ENCODE measurements at regions not wholly inside any gene's neighbourhood (a gene's known extent, or its start where the extent isn't known, plus 50 kb on each side); places are given as distances from the start of the nearest gene placed in this dataset.
"Not testable (repeated sequence)": the region's sequence is repeated elsewhere in the genome, so short reads cannot be mapped to it uniquely, and the experiment has no call there.

DNA sequence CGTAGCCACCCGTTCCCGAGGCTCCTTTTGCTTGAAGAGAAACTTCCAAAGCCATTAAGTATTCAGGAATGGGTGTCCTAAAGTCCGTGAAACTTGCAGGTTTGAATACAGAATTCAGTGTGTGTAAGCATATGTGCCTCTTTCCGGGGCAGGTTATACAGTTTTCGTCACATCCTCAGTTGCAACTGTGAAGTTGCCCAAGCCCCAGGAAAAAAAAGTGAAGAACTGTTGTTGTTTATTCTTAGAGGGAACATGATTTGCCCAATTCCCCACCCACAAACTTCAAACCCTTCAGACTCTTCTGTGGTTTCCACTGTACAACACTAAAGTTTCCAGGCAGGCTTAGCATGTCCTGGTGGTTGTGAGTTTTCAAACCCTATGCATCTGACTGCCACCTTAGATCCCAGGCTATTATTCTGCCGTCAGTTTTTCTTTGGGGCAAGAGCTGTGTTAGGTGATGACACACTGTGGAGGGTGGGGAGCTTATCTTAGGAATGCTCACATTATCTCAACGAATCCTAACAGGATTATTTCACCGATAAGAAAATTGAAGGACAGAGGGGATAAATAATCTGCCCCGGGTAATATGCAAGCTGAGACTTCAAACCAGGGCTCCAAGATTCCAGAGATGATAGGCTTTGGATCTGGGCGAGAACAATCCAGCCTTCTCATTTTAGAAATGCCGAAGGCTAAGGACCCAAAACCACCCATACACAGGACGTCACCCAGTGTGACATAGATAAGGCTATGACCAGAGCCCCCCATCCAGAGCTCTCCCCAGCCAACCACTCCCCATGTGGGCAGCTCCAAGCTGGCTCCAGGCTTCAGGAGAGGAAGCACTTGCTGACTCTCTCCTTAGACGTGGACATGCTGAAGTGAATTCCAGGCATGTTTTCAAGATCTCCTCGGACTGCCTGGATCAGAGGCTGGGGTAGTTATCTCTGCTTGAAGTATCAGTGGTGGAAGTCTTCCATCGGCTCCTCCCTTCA lies 81.7 kb upstream of the AFDN start:
- Mint-ChIP-seq H3K9me3 (no peaks in the 10 kb centered on the region), H3K27me3 (peaks cover 4 to 11% of the 10 kb centered on the region in 2 donors), H3K36me3 (no peaks in the 10 kb centered on the region), H3K27ac (no peak overlapping the region), H3K4me3 (no peak overlapping the region), H3K4me1 (peaks cover 0 to 2% of the 10 kb centered on the region in 2 donors)
- ATAC-seq (replicated peaks) (no peak), DNase-seq (no peak)

- H3K4me1 Mint-ChIP-seq, result peaks cover 0 to 2% of the 10 kb centered on the region in 2 donors
- H3K27ac Mint-ChIP-seq, result no peak overlapping the region
- no peaks in the 10 kb centered on the region for H3K9me3 Mint-ChIP-seq
- ATAC-seq (replicated peaks) (no peak), DNase-seq (no peak)
- H3K36me3 Mint-ChIP-seq, result no peaks in the 10 kb centered on the region
- H3K4me3 Mint-ChIP-seq, result no peak overlapping the region
- peaks cover 4 to 11% of the 10 kb centered on the region in 2 donors for H3K27me3 Mint-ChIP-seq
Observed at GRCh38 chr6:167745670-167746389, 80.9 kb upstream of the AFDN start.

DNA sequence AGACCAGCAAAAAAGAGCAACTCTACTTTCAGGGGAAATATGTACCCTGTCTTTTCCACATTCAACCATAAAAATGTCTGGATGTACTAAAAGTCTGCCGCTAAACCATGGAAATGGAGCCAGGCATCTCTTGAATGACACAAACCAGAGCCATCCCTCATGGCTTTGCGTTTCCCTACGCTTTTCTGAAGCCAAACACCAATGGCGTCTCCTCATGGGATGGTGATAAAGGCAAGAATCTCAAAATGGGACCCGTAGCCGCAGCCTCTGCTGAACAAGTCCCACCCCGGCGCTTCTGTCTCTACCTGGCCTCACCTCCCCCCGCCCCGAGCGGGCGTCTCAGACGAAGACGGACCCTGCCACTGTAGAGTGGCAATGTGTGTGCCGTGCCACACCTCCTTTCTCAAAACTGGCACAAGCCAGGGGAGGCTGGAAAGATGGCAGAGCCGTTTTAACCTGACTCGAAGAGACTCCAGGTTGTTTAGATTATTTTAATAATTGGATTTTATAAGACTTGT lies 80.3 kb upstream of the AFDN start:
- Mint-ChIP-seq H3K27me3 (peaks cover 4 to 13% of the 10 kb centered on the region in 2 donors), H3K4me3 (no peak overlapping the region), H3K36me3 (no peaks in the 10 kb centered on the region), H3K4me1 (peaks cover 0 to 2% of the 10 kb centered on the region in 2 donors), H3K27ac (no peak overlapping the region), H3K9me3 (no peaks in the 10 kb centered on the region)
- ATAC-seq (replicated peaks) (no peak), DNase-seq (no peak)

GRCh38 chr6:167746975-167747374 lies 79.7 kb upstream of the AFDN start:
- Mint-ChIP-seq H3K27ac (no peak overlapping the region), H3K4me1 (peaks cover 0 to 2% of the 10 kb centered on the region in 2 donors), H3K36me3 (no peaks in the 10 kb centered on the region), H3K27me3 (peaks cover 4 to 16% of the 10 kb centered on the region in 2 donors), H3K9me3 (no peaks in the 10 kb centered on the region), H3K4me3 (no peak overlapping the region)
- no peak for ATAC-seq (replicated peaks)
- DNase-seq, result no peak

DNA sequence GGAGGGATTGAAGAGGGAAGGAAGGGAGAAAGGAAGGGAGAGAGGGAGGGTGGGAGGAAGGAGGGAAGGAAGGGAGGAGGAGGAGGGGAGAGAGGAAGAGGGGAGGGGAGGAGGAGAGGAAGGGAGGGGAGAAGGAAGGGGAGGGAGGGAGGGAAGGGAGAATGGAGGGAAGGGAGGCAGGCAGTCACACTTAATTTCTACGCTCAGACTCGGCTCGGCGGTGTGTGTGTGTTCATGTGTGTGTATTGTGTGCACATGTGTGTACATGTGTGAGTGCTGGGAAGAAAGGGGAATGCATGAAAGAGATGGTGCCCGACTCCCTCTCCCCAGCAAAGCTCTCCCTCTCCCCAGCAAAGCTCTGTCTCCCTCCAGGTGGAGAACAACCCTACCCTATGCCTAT lies 79.1 kb upstream of the AFDN start:
- H3K27me3 Mint-ChIP-seq, result peaks cover 11 to 15% of the 10 kb centered on the region in 2 donors
- H3K4me3 Mint-ChIP-seq, result no peak overlapping the region
- DNase-seq (no peak), ATAC-seq (replicated peaks) (no peak)
- H3K36me3 Mint-ChIP-seq, result no peaks in the 10 kb centered on the region
- peaks cover 0 to 2% of the 10 kb centered on the region in 2 donors for H3K4me1 Mint-ChIP-seq
- H3K27ac Mint-ChIP-seq, result no peak overlapping the region
- no peaks in the 10 kb centered on the region for H3K9me3 Mint-ChIP-seq

DNA sequence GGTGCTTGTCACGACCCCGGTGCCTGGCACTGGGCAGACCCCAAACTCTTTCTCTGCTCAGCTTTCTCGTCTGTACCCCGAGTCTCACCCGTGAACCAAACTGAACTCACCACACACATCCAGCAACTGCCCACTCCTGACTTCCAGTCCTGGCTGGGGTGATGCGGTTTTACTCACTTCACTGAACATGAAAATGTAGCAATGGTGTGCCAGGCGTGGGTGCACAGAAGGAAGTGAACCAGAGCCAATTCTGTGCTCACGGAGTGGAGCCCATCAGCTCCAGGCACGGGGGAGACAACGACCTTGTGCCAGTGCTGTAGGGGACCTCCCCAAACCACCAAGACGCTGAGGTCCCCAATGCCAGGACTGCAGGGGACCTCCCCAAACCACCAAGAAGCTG lies 78.7 kb upstream of the AFDN start:
- ATAC-seq (replicated peaks) (no peak), DNase-seq (no peak)
- Mint-ChIP-seq H3K27ac (no peak overlapping the region), H3K4me3 (no peak overlapping the region), H3K36me3 (no peaks in the 10 kb centered on the region), H3K27me3 (peaks cover 11 to 12% of the 10 kb centered on the region in 2 donors), H3K4me1 (no peaks in the 10 kb centered on the region), H3K9me3 (no peaks in the 10 kb centered on the region)

DNA sequence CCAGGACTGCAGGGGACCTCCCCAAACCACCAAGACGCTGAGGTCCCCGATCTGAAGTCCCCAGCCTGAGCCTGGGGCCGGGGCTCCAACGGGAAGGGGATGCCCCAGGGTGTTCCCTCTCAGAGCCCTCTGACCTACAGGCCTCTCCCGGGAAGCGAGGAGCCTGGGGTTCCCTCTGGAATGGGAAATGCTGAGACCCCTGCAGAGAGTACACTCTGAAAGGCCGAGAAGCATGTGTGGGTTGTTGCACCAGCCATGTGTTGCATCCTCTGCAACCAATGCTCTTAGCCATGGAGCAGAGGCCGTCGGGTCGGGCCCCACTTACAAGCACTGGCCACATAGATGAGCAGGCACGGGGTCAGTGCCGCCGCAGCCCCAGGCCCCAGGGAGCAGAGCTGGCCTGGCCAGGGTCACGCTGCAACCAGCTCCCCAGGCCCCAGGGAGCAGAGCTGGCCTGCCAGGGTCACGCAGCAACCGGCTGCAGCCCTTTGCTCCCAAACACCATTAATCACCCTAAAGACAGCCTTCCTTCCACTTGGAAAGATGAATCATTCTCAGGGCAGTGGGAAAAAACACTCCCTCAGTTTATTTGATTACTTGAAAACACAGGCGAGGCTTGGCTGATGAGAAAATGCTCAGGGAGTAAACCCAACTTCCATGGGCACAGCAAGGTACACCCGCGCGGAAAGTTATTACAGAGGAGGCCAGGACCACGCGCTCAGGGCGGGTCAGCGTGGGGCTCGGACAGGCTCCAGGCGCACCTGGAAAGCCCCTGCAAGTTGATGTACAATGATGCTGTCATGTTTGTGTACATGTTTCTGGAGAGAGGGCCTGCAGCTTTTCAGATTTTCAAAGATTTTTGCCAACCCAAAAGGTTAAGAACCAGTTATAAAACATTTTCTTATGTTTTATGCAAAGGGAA lies 78.0 kb upstream of the AFDN start:
- H3K9me3 Mint-ChIP-seq, result peaks cover 0 to 1% of the 10 kb centered on the region in 2 donors
- ATAC-seq (replicated peaks) (no peak), DNase-seq (no peak)
- H3K4me1 Mint-ChIP-seq, result no peaks in the 10 kb centered on the region
- H3K27ac Mint-ChIP-seq, result no peak overlapping the region
- H3K4me3 Mint-ChIP-seq, result no peak overlapping the region
- no peaks in the 10 kb centered on the region for H3K36me3 Mint-ChIP-seq
- H3K27me3 Mint-ChIP-seq, result peaks cover 11 to 13% of the 10 kb centered on the region in 2 donors

- no peak for ATAC-seq (replicated peaks)
Observed at GRCh38 chr6:167750956-167751358, 75.8 kb upstream of the AFDN start.

GRCh38 chr6:167751579-167752115 lies 75.1 kb upstream of the AFDN start:
- H3K36me3 Mint-ChIP-seq, result no peaks in the 10 kb centered on the region
- no peak for DNase-seq
- H3K9me3 Mint-ChIP-seq, result peaks cover 3 to 6% of the 10 kb centered on the region in 2 donors
- no peaks in the 10 kb centered on the region for H3K4me1 Mint-ChIP-seq
- peaks cover 5 to 18% of the 10 kb centered on the region in 2 donors for H3K27me3 Mint-ChIP-seq
- no peak for ATAC-seq (replicated peaks)
- no peak overlapping the region for H3K4me3 Mint-ChIP-seq
- no peak overlapping the region for H3K27ac Mint-ChIP-seq

More at GRCh38 chr6:167750956-167751358, 75.8 kb upstream of the AFDN start:
- peaks cover 3 to 6% of the 10 kb centered on the region in 2 donors for H3K9me3 Mint-ChIP-seq
- no peak overlapping the region for H3K4me3 Mint-ChIP-seq
- no peak for DNase-seq
- no peaks in the 10 kb centered on the region for H3K36me3 Mint-ChIP-seq
- H3K4me1 Mint-ChIP-seq, result no peaks in the 10 kb centered on the region
- no peak overlapping the region for H3K27ac Mint-ChIP-seq
- peaks cover 10 to 18% of the 10 kb centered on the region in 2 donors for H3K27me3 Mint-ChIP-seq

DNA sequence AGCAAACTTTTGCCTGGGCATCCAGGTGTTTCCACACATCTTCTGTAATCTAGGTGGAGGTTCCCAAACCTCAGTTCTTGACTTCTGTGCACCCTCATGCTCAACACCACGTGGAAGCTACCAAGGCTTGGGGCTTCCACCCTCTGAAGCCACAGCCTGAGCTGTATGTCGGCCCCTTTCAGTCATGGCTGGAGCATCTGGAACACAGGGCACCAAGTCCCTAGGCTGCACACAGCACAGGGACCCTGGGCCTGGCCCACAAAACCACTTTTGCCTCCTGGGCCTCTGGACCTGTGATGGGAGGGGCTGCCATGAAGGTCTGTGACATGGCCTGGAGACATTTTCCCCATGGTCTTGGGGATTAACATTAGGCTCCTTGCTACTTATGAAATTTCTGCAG lies 73.4 kb upstream of the AFDN start:
- not testable (repeated sequence) for H3K36me3 Mint-ChIP-seq; DNase-seq; ATAC-seq (replicated peaks); H3K27ac Mint-ChIP-seq; H3K4me1 Mint-ChIP-seq; H3K4me3 Mint-ChIP-seq; H3K9me3 Mint-ChIP-seq
- H3K27me3 Mint-ChIP-seq, result peaks cover 5 to 19% of the 10 kb centered on the region in 2 donors

DNA sequence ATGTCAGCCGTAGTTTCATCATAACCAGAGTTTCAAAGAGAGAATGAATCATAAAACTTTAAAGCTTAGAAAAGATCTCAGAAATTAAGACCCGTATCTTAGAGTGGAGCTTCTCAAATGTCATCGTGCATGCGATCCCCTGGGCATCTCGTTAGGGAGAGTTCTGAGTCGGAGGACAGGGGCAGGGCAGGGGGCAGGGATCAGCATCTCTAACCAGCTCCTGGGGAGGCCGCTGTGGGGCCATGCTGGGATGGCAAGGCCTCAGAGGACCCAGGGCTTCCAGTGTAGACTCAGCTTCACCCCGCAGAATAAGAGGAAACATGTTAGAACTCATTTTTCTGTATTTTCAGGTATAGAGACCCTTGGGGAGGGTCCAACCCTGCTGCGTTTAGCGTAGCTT lies 72.0 kb upstream of the AFDN start:
- ATAC-seq (replicated peaks) (no peak), DNase-seq (no peak)
- H3K4me3 Mint-ChIP-seq, result no peak overlapping the region
- H3K36me3 Mint-ChIP-seq, result no peaks in the 10 kb centered on the region
- H3K9me3 Mint-ChIP-seq, result peaks cover 3 to 6% of the 10 kb centered on the region in 2 donors
- H3K27ac Mint-ChIP-seq, result no peak overlapping the region
- peaks cover 16 to 30% of the 10 kb centered on the region in 2 donors for H3K27me3 Mint-ChIP-seq
- no peaks in the 10 kb centered on the region for H3K4me1 Mint-ChIP-seq

GRCh38 chr6:167755461-167755860 lies 71.2 kb upstream of the AFDN start:
- H3K27ac Mint-ChIP-seq, result no peak overlapping the region
- no peak for DNase-seq
- ATAC-seq (replicated peaks), result no peak
- no peaks in the 10 kb centered on the region for H3K4me1 Mint-ChIP-seq
- peaks cover 16 to 31% of the 10 kb centered on the region in 2 donors for H3K27me3 Mint-ChIP-seq
- H3K9me3 Mint-ChIP-seq, result peaks cover 3 to 6% of the 10 kb centered on the region in 2 donors
- H3K4me3 Mint-ChIP-seq, result no peak overlapping the region
- no peaks in the 10 kb centered on the region for H3K36me3 Mint-ChIP-seq

- Mint-ChIP-seq H3K36me3 (no peaks in the 10 kb centered on the region), H3K27ac (no peak overlapping the region), H3K27me3 (peaks cover 12 to 31% of the 10 kb centered on the region in 2 donors), H3K9me3 (peaks cover 3 to 6% of the 10 kb centered on the region in 2 donors), H3K4me1 (no peaks in the 10 kb centered on the region), H3K4me3 (no peak overlapping the region)
- ATAC-seq (replicated peaks), result no peak
- no peak for DNase-seq
Observed at GRCh38 chr6:167756597-167756996, 70.1 kb upstream of the AFDN start.

Measured in stimulated activated naive B cell treated with anti-CD40 and anti-IgM and Interleukin-4, amounts not matched to agents 10 μg/mL and 1 μg/mL and 100 μg/mL, for 72 hours (primary cell).